ENCODE measurements at regions not wholly inside any gene's neighbourhood (a gene's known extent, or its start where the extent isn't known, plus 50 kb on each side); places are given as distances from the start of the nearest gene placed in this dataset.

DNA sequence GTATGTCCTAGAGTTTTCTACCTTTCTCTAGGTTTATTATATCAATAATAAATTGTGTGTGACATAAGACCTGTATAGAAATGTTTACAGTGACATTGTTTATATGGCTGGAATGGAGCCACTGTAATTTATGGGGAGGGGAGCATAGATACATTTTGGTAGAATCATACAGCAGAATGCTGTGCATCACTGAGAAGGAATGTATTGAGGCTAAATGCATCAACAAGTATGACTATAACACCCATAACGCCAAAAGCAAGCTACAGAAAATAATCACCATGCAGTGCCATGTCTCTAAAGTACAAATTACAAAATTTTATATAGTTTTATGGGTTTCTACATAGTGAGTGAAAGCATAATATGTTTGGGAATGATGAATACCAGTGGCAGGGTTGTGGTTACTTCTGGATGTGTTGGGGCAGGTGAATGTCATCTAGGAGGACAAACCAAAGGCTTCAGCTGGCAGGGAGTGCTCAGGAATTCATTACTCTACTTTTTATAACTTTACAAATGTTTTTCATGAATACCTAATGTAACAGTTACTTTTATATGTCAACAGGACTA, 226.0 kb upstream of the NETO1 start:
- TF ChIP-seq, protein P1, sequence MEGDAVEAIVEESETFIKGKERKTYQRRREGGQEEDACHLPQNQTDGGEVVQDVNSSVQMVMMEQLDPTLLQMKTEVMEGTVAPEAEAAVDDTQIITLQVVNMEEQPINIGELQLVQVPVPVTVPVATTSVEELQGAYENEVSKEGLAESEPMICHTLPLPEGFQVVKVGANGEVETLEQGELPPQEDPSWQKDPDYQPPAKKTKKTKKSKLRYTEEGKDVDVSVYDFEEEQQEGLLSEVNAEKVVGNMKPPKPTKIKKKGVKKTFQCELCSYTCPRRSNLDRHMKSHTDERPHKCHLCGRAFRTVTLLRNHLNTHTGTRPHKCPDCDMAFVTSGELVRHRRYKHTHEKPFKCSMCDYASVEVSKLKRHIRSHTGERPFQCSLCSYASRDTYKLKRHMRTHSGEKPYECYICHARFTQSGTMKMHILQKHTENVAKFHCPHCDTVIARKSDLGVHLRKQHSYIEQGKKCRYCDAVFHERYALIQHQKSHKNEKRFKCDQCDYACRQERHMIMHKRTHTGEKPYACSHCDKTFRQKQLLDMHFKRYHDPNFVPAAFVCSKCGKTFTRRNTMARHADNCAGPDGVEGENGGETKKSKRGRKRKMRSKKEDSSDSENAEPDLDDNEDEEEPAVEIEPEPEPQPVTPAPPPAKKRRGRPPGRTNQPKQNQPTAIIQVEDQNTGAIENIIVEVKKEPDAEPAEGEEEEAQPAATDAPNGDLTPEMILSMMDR (IDR thresholded peaks at IDR 0.05; ENCODE audit: low read depth, low read length), result no peak

DNA sequence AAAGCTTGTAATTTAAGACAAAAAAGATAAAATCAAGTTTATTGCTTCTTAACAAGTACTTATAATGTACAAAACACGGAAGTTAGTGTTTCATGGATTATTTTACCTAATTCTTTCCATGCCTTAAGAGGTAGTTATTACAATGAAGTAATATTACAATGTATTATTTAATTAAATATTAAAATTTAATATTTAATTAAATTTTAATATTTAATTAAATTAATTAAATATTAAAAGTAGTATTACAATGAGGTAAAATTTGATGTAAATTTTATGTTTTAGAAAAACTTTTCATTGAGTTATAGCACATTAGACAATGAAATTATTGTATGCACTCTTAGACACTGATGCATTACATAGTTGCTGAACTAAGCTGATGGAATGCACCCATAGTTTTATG, 220.7 kb upstream of the NETO1 start:
- DNase-seq (ENCODE audit: extremely low read depth, low read depth), result no peak
- TF ChIP-seq, protein P1 (IDR thresholded peaks at IDR 0.05; ENCODE audit: low read depth, low read length), result no peak

More for the DNA sequence above, 226.0 kb upstream of the NETO1 start:
- no peak for DNase-seq (ENCODE audit: extremely low read depth, low read depth)

DNA sequence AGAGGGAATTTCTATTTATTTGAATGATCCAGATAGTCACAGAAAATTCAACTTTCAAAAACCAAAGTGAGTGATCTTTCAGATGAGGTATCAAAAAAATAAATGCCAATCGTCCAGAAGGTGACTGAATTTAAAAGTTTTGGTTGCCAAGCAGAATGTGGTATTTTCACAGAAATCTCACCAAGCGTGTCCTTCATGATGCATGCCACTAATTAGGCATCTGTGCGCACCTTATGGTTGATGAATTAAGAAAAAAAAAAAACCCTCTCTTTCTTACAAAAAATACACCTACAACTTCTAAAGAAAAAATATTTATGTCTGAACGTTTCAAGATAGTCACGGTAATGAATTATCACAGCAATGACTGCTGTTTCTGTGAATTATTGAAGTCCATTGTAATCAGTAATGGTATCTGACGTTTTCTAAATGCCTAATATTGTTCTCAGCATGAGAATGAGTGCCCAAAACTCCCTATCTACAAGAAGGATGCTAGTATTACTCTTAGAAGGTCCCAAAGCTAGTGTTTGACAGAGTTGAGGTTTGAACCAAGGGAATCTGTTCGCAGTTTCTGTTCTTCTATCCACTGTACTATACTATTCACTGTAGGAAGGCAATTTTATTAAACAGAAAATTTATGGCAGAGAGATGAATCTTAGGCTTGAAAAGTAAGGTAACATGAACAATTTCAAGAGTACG, 219.6 kb upstream of the NETO1 start:
- DNase-seq (ENCODE audit: extremely low read depth, low read depth), result no peak
- TF ChIP-seq, protein P1 (IDR thresholded peaks at IDR 0.05; ENCODE audit: low read depth, low read length), result no peak

DNA sequence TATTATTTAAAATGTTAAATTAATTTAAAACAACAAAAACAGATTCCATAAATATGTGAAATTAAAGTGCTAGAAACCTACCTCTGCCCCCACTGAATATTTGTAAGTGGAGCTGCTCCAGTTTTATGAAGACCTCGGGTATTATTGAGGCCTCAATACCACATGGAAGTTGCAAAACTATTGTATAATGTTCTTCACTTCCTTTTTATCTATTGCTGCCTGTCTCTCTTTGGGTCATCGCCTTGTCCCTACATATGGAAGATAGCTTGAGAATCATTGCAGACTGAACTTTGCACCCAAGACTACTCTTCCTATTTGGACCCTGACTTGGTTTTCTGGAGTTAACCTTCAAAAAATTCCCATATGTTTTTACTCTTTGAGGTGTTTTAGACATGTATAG, 212.1 kb upstream of the NETO1 start:
- DNase-seq (ENCODE audit: extremely low read depth, low read depth), result no peak
- TF ChIP-seq, protein P1 (IDR thresholded peaks at IDR 0.05; ENCODE audit: low read depth, low read length), result no peak

DNA sequence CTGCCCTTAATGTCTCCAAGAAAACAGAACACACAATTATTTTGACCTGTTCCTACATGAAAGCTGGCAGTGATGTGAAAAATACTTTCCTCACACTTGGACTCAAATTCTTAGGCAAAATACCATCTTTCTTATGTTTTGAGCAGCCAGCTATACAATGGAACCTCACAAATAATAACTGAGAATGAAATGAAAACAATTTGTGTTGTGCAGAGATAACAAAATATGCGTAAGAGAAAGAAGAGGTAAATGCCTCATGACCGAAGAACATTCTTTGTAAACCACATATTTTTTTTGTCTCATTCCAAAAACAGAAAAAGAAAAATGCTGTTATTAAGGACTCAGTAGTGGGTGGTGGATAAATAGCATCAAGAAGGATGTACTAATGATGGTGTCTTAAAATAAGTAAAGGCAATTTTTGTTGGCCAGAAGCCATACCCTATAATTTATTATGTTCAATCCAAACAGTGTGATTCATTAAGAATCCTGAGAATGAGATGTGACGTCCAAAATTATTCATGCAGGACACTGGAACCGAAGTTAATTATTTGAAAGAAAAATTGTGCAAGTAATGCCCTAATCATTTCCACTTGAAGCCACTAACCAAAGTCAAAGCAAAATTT, 193.0 kb upstream of the NETO1 start:
- TF ChIP-seq, protein P1 (IDR thresholded peaks at IDR 0.05; ENCODE audit: low read depth, low read length), result no peak
- DNase-seq (ENCODE audit: extremely low read depth, low read depth), result peak; percentile 64

DNA sequence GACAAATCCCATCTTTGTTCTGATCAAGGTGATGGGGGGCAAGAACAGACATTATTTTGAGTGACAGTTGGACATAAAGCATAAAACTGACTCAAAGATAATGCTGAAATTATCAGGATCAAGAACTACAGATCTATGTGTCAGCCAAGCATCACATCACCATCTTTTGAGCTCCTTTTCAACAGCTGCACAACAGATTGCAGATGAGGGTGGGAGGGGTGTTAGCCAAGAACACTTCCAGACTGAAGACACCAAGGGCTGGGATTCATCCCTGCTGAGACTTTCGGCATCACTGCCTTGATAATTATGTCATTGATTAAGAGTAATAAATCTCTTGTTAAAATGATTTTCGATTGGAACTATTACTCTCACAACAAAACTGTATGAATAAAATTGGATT, 191.5 kb upstream of the NETO1 start:
- TF ChIP-seq, protein P1 (IDR thresholded peaks at IDR 0.05; ENCODE audit: low read depth, low read length), result no peak
- no peak for DNase-seq (ENCODE audit: extremely low read depth, low read depth)

DNA sequence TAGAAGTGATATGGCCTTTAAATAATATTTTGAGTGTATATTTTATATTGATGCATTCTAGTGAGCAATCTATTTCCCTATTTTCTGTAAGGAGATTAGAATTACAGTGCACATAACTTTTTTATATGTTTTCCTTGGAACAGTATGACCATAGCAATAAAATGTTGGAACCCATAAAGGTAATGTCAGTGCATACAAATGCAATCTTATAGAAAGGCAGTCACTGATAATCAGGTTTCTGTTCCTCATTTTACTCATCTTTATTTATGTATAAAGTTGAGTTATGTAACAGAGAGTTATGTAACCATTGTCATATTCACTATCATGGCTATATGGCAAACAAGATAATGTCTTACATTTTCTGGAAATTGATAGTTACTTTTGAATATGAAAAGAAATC, 179.9 kb upstream of the NETO1 start:
- TF ChIP-seq, protein P1 (IDR thresholded peaks at IDR 0.05; ENCODE audit: low read depth, low read length), result no peak
- DNase-seq (ENCODE audit: extremely low read depth, low read depth), result no peak
